GM12892 (cell line): ENCODE measurements at regions not wholly inside any gene's neighbourhood (a gene's known extent, or its start where the extent isn't known, plus 50 kb on each side); places are given as distances from the start of the nearest gene placed in this dataset.

Experiments used
- POLR2A ChIP-seq: IDR thresholded peaks from 2 replicates; pipeline ENCODE4 v1.6.1; 2011; ENCODE audit warnings: low read depth, low read length, control low read depth
- POLR2AphosphoS5 ChIP-seq: IDR thresholded peaks from 2 replicates; pipeline ENCODE4 v1.6.1; 2011; ENCODE audit warnings: low read depth, low read length, control low read depth
- TAF1 ChIP-seq: IDR thresholded peaks from 2 replicates; pipeline ENCODE4 v1.6.1; 2011; ENCODE audit warnings: low read depth, mild to moderate bottlenecking, control low read depth, low read length, borderline replicate concordance

DNA sequence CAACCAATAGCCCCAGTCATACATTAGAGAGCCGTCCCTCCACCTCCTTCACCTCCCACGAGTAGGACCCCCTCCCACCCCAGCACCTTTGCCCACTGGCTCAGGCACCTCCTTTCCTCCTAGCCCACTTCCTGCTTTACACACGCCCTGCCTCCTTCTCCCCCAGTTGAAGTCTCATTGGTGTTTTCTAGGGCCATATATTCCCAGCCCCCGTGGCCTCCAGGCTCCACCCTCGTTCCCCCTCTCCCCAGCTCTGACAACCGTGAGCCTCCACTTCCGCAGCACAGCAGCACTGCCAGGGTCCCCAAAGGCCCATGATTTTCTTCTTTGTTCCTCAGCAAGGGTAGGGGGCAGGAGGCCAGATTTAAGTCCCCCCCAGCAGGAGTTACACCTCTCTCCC lies 340.3 kb upstream of the TNRC6C start:
- TF ChIP-seq POLR2A (no peak), POLR2AphosphoS5 (no peak), TAF1 (no peak)
